ENCODE measurements at regions not wholly inside any gene's neighbourhood (a gene's known extent, or its start where the extent isn't known, plus 50 kb on each side); places are given as distances from the start of the nearest gene placed in this dataset.

DNA sequence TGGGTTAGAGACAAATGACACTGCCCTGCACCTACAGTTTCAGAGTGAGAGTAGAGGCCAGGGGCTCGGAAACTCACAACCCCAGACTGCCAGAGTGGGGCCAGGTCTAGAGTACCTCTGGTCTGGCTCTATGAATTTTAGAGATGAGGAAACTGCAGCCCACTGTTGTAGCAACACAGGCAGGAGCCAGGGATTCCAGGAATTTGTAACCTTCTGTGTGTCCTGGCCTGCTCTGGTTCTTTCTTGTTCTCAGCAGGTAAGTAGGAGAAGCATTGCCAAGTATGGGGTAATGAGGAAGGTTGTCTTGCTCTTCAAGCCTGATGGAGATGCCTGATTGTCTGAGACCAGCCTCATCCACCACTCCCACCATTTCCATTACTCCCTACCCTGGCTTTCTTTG is 221.8 kb downstream of the UACA start:
- H3K36me3 ChIP-seq (ENCODE audit: control insufficient read depth, insufficient read depth, low read length): no peaks in the 10 kb centered on the region
- H3K9me3 ChIP-seq (ENCODE audit: control insufficient read depth, low read length): no peaks in the 10 kb centered on the region
- no peaks in the 10 kb centered on the region for H3K79me2 ChIP-seq
- H3K9ac ChIP-seq: no peak overlapping the region
- H3K27ac ChIP-seq: no peak overlapping the region
- no peaks in the 10 kb centered on the region for H3K27me3 ChIP-seq (ENCODE audit: control insufficient read depth, insufficient read depth, low read length)
- no peaks in the 10 kb centered on the region for H3K4me1 ChIP-seq
- H3K4me3 ChIP-seq (ENCODE audit: low read depth, low read length): no peak overlapping the region
- H3K4me2 ChIP-seq (ENCODE audit: low read length): no peak overlapping the region
- TF ChIP-seq, protein P1, sequence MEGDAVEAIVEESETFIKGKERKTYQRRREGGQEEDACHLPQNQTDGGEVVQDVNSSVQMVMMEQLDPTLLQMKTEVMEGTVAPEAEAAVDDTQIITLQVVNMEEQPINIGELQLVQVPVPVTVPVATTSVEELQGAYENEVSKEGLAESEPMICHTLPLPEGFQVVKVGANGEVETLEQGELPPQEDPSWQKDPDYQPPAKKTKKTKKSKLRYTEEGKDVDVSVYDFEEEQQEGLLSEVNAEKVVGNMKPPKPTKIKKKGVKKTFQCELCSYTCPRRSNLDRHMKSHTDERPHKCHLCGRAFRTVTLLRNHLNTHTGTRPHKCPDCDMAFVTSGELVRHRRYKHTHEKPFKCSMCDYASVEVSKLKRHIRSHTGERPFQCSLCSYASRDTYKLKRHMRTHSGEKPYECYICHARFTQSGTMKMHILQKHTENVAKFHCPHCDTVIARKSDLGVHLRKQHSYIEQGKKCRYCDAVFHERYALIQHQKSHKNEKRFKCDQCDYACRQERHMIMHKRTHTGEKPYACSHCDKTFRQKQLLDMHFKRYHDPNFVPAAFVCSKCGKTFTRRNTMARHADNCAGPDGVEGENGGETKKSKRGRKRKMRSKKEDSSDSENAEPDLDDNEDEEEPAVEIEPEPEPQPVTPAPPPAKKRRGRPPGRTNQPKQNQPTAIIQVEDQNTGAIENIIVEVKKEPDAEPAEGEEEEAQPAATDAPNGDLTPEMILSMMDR (IDR thresholded peaks at IDR 0.05): no peak
- no peak overlapping the region for H2AFZ ChIP-seq

DNA sequence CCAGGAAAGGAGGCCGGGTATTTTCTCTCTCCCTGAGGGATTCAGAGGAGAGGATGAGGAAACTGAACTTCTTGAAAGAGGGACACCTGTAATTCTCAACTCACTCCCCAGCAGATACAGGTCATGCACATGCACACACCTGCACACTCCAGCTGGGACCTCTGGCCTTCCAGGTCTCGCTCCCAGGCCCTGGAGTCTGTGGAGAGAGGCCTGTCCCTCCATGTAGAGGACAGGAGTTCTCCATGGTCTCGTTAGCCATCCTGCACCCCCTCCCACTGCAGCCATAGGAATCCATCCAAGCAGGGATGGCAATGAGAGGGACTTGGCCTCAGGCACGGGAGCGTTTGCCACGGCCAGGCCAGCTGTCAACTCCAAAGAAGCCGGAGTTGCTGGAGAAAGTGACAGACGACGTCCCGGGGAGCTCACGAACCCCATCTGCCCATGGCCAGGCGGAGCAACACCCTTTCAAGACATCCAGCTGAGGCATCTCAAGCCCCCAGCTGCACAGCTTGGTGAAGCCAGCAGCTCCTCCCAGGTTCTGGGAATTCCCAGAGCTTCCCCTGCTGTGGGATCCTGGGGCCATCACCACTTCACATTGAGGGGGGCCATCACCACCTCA is 223.3 kb downstream of the UACA start:
- no peak overlapping the region for H3K4me2 ChIP-seq (ENCODE audit: low read length)
- H3K4me3 ChIP-seq (ENCODE audit: low read depth, low read length): no peak overlapping the region
- H3K9ac ChIP-seq: no peak overlapping the region
- no peak overlapping the region for H3K27ac ChIP-seq
- no peaks in the 10 kb centered on the region for H3K36me3 ChIP-seq (ENCODE audit: control insufficient read depth, insufficient read depth, low read length)
- no peak overlapping the region for H2AFZ ChIP-seq
- TF ChIP-seq, protein P1 (IDR thresholded peaks at IDR 0.05): no peak
- H3K9me3 ChIP-seq (ENCODE audit: control insufficient read depth, low read length): no peaks in the 10 kb centered on the region
- no peaks in the 10 kb centered on the region for H3K27me3 ChIP-seq (ENCODE audit: control insufficient read depth, insufficient read depth, low read length)
- H3K4me1 ChIP-seq: no peaks in the 10 kb centered on the region
- H3K79me2 ChIP-seq: no peaks in the 10 kb centered on the region

DNA sequence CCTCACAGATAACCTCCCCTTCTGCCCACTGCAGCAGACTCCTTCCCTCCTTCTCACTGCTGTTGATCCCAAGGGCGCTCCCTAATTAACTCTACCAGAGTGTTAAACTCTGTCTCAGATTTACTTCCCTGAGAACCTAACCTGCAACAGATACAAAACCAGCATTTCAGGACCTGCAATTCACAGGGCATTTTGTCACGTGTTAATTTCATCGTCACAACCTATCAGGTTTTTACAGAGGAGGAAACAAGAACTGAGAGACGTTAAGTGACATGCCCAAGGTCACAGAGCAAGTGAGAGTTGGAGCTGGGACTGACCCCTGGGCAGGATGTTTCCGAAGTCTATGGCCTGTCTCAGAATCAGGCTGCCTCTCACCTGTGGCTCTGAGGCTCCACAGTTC is 223.9 kb downstream of the UACA start:
- no peaks in the 10 kb centered on the region for H3K9me3 ChIP-seq (ENCODE audit: control insufficient read depth, low read length)
- H3K79me2 ChIP-seq: no peaks in the 10 kb centered on the region
- H3K4me3 ChIP-seq (ENCODE audit: low read depth, low read length): no peak overlapping the region
- H3K27me3 ChIP-seq (ENCODE audit: control insufficient read depth, insufficient read depth, low read length): no peaks in the 10 kb centered on the region
- no peak overlapping the region for H2AFZ ChIP-seq
- H3K9ac ChIP-seq: no peak overlapping the region
- TF ChIP-seq, protein P1 (IDR thresholded peaks at IDR 0.05): no peak
- no peak overlapping the region for H3K27ac ChIP-seq
- H3K36me3 ChIP-seq (ENCODE audit: control insufficient read depth, insufficient read depth, low read length): no peaks in the 10 kb centered on the region
- no peaks in the 10 kb centered on the region for H3K4me1 ChIP-seq
- H3K4me2 ChIP-seq (ENCODE audit: low read length): no peak overlapping the region

DNA sequence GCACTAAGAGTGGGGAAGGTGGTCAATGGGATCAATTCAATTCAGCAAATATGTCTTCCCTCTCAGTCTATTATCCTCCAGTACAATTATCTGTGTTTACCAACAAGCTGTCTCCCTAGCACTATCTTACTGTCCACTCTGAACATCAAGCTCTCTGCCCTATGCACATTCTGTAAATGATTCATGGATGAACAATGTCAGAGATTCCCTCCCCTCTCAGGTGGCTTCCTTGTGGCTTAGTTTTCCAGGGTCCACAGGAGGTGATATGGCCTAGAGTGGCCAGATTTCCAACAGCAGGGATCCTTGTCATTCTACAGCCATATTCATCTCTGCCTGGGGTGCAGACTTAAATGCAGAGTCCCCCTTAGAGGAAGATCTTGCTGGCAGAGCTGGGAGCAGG is 225.1 kb downstream of the UACA start:
- no peak overlapping the region for H3K27ac ChIP-seq
- H3K9me3 ChIP-seq (ENCODE audit: control insufficient read depth, low read length): no peaks in the 10 kb centered on the region
- H3K27me3 ChIP-seq (ENCODE audit: control insufficient read depth, insufficient read depth, low read length): no peaks in the 10 kb centered on the region
- no peaks in the 10 kb centered on the region for H3K36me3 ChIP-seq (ENCODE audit: control insufficient read depth, insufficient read depth, low read length)
- H3K9ac ChIP-seq: no peak overlapping the region
- TF ChIP-seq, protein P1 (IDR thresholded peaks at IDR 0.05): no peak
- no peak overlapping the region for H3K4me3 ChIP-seq (ENCODE audit: low read depth, low read length)
- H3K4me1 ChIP-seq: no peaks in the 10 kb centered on the region
- H3K79me2 ChIP-seq: no peaks in the 10 kb centered on the region
- no peak overlapping the region for H2AFZ ChIP-seq
- no peak overlapping the region for H3K4me2 ChIP-seq (ENCODE audit: low read length)

DNA sequence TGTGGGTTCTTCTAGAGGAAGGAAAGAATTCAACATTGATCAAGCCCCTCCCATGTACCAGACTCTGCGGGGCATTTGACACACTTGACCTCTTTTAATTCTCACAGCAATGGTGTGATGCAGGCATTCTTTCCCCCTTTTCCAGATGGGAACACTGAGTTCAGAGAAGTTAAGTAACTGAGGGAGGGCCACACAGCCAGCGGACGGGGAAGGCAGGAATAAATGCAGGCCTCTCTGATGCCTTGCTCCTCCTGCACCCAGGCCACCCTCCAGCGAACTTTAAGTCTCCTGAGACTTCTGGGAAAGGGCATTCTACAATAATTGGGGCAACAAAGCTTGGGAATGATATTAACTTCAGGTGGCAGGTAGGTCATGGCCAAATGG is 227.4 kb downstream of the UACA start:
- Histone ChIP-seq H2AFZ (no peak overlapping the region), H3K4me3 (ENCODE audit: low read depth, low read length) (no peak overlapping the region), H3K27ac (no peak overlapping the region), H3K4me2 (ENCODE audit: low read length) (no peak overlapping the region), H3K9ac (no peak overlapping the region), H3K79me2 (no peaks in the 10 kb centered on the region), H3K4me1 (no peaks in the 10 kb centered on the region), H3K27me3 (ENCODE audit: control insufficient read depth, insufficient read depth, low read length) (no peaks in the 10 kb centered on the region), H3K9me3 (ENCODE audit: control insufficient read depth, low read length) (no peaks in the 10 kb centered on the region), H3K36me3 (ENCODE audit: control insufficient read depth, insufficient read depth, low read length) (no peaks in the 10 kb centered on the region)
- TF ChIP-seq, protein P1 (IDR thresholded peaks at IDR 0.05): no peak

Data from parathyroid adenoma (tissue), 2 donors.